H1 (cell line): ENCODE measurements at regions not wholly inside any gene's neighbourhood (a gene's known extent, or its start where the extent isn't known, plus 50 kb on each side); places are given as distances from the start of the nearest gene placed in this dataset.

ENCODE experiments used
- CTCF ChIA-PET: fragments of 300-600 bp; sonication (Branson Sonifier 250); formaldehyde crosslinking; loops from one replicate; lab custom pipeline; 2021; ENCODE audit not compliant: partially characterized antibody; lab: Charles Lee
- POLR2A ChIA-PET: fragments of 300-600 bp; sonication (Branson Sonifier 250); formaldehyde crosslinking; loops from one replicate; lab custom pipeline; 2021; ENCODE audit warnings: inconsistent platforms; ENCODE audit not compliant: partially characterized antibody; lab: Charles Lee
- DNase-seq, 2 experiments: peaks; one replicate each; pipeline versions ENCODE4 v3.0.0 to v3.0.0-alpha.2; 2010 to 2022; ENCODE audit warnings: low spot score in 2 of 2, low read depth in 1 of 2, mixed read lengths in 1 of 2
- FAIRE-seq: peaks from 2 replicates; lab custom pipeline; 2011; peaks lifted over from hg19 to GRCh38; lab: Jason Lieb, UNC
- H2AFZ ChIP-seq: 2 replicates; pipeline ENCODE4 v1.8.1; 2012; ENCODE audit warnings: low read length, inconsistent platforms
- H2AK5ac ChIP-seq: 2 replicates; pipeline ENCODE4 v1.6.1; 2013; ENCODE audit warnings: low read depth, low read length
- H2BK120ac ChIP-seq: replicated peaks from 2 replicates; pipeline ENCODE3; 2013; ENCODE audit warnings: low read depth, low read length, inconsistent platforms
- H2BK12ac ChIP-seq: 2 replicates; pipeline ENCODE4 v1.6.1; 2013; ENCODE audit warnings: low read depth, low read length
- H2BK15ac ChIP-seq: 2 replicates; pipeline ENCODE4 v1.6.1; 2013; ENCODE audit warnings: low read length
- H2BK20ac ChIP-seq: 2 replicates; pipeline ENCODE4 v1.6.1; 2013; ENCODE audit warnings: low read length
- H2BK5ac ChIP-seq: 2 replicates; pipeline ENCODE4 v1.6.1; 2013; ENCODE audit warnings: low read depth, low read length
- H3K14ac ChIP-seq: 2 replicates; pipeline ENCODE4 v1.6.1; 2013; ENCODE audit warnings: inconsistent platforms; ENCODE audit not compliant: insufficient read length
- H3K18ac ChIP-seq: 2 replicates; pipeline ENCODE4 v1.6.1; 2013; ENCODE audit warnings: low read length; ENCODE audit errors: extremely low read depth
- H3K23ac ChIP-seq: 2 replicates; pipeline ENCODE4 v1.6.1; 2013; ENCODE audit warnings: inconsistent platforms; ENCODE audit not compliant: insufficient read length
- H3K23me2 ChIP-seq: 2 replicates; pipeline ENCODE4 v1.6.1; 2013; ENCODE audit warnings: low read depth, low read length
- H3K27ac ChIP-seq: 2 replicates; pipeline ENCODE4 v1.6.1; 2011; ENCODE audit warnings: low read depth, low read length, inconsistent platforms
- H3K27me3 ChIP-seq, 4 experiments: replicated peaks in 1 of 4; 1 replicate in 1 of 4; 2 replicates in 3 of 4; pipeline versions ENCODE4 v1.6.1 to v1.8.1; 2011 to 2013; ENCODE audit warnings: low read length in 3 of 4, mild to moderate bottlenecking in 3 of 4, inconsistent platforms in 2 of 4, mixed read lengths in 2 of 4, moderate library complexity in 1 of 4; ENCODE audit not compliant: control insufficient read depth in 3 of 4, insufficient read depth in 3 of 4; ENCODE audit errors: extremely low read depth in 1 of 4
- H3K36me3 ChIP-seq, 4 experiments: 2 replicates each; pipeline versions ENCODE4 v1.6.1 to v1.8.1; 2011 to 2013; ENCODE audit warnings: mild to moderate bottlenecking in 4 of 4, low read length in 3 of 4, moderate library complexity in 2 of 4, control low read depth in 1 of 4, inconsistent platforms in 1 of 4; ENCODE audit not compliant: insufficient read depth in 4 of 4, control insufficient read depth in 2 of 4
- H3K4ac ChIP-seq: replicated peaks from 2 replicates; pipeline ENCODE3; 2013; ENCODE audit warnings: low read length, low read depth, mixed read lengths, inconsistent platforms; ENCODE audit not compliant: insufficient read length
- H3K4me1 ChIP-seq, 4 experiments: replicated peaks in 1 of 4; 1 replicate in 1 of 4; 2 replicates in 3 of 4; pipeline versions ENCODE4 v1.6.1 to v1.8.1; 2011 to 2013; ENCODE audit warnings: low read length in 3 of 4, inconsistent platforms in 2 of 4, mixed read lengths in 1 of 4; ENCODE audit not compliant: insufficient read depth in 4 of 4, control insufficient read depth in 3 of 4
- H3K4me2 ChIP-seq, 2 experiments: 2 replicates each; pipeline versions ENCODE4 v1.6.1 to v1.8.1; 2011 to 2013; ENCODE audit warnings: low read depth in 2 of 2, low read length in 2 of 2, control low read depth in 1 of 2, inconsistent platforms in 1 of 2, mild to moderate bottlenecking in 1 of 2; ENCODE audit not compliant: insufficient read depth in 1 of 2
- H3K4me3 ChIP-seq, 4 experiments: fragments of 200-600, 300-600 bp in 1 of 4; sonication (generic), shearing (Covaris generic), sonication (Bioruptor Twin) in 1 of 4; 2 replicates each; pipeline versions ENCODE4 v1.5.1 to v1.8.1; 2011 to 2016; ENCODE audit warnings: low read length in 4 of 4, low read depth in 3 of 4, control low read depth in 2 of 4, inconsistent platforms in 2 of 4, mild to moderate bottlenecking in 2 of 4, mixed read lengths in 1 of 4, moderate library complexity in 1 of 4; ENCODE audit not compliant: insufficient read depth in 2 of 4; ENCODE audit errors: extremely low read depth in 1 of 4
- H3K56ac ChIP-seq: replicated peaks from 2 replicates; pipeline ENCODE3; 2013; ENCODE audit warnings: low read depth, mild to moderate bottlenecking, mixed read lengths, low read length, inconsistent platforms; ENCODE audit not compliant: insufficient read length
- H3K79me1 ChIP-seq: 2 replicates; pipeline ENCODE4 v1.6.1; 2013; ENCODE audit warnings: low read depth, low read length, control low read depth
- H3K79me2 ChIP-seq, 2 experiments: 2 replicates each; pipeline versions ENCODE4 v1.6.1 to v1.8.1; 2012 to 2013; ENCODE audit warnings: low read length in 2 of 2, mild to moderate bottlenecking in 2 of 2, inconsistent platforms in 1 of 2; ENCODE audit not compliant: insufficient read depth in 2 of 2, control insufficient read depth in 1 of 2
- H3K9ac ChIP-seq, 4 experiments: replicated peaks in 1 of 4; 1 replicate in 1 of 4; 2 replicates in 3 of 4; pipeline versions ENCODE4 v1.6.1 to v1.8.1; 2011 to 2013; ENCODE audit warnings: low read depth in 3 of 4, low read length in 3 of 4, control low read depth in 2 of 4, mild to moderate bottlenecking in 2 of 4, moderate library complexity in 2 of 4, inconsistent platforms in 1 of 4; ENCODE audit errors: extremely low read depth in 1 of 4
- H3K9me3 ChIP-seq, 2 experiments: 2 replicates each; pipeline versions ENCODE4 v1.6.1 to v1.8.1; 2012 to 2013; ENCODE audit warnings: mild to moderate bottlenecking in 2 of 2, moderate library complexity in 2 of 2, control low read depth in 1 of 2, inconsistent platforms in 1 of 2, low read depth in 1 of 2, low read length in 1 of 2, mixed read lengths in 1 of 2; ENCODE audit not compliant: insufficient read depth in 2 of 2
- H4K20me1 ChIP-seq, 2 experiments: replicated peaks in 1 of 2; 2 replicates each; pipeline versions ENCODE3 to v1.8.1; 2011 to 2013; ENCODE audit warnings: inconsistent platforms in 2 of 2, low read length in 2 of 2, mild to moderate bottlenecking in 1 of 2; ENCODE audit not compliant: insufficient read depth in 2 of 2, control insufficient read depth in 1 of 2
- H4K5ac ChIP-seq: 2 replicates; pipeline ENCODE4 v1.6.1; 2013; ENCODE audit warnings: low read length, low read depth, mixed read lengths, inconsistent platforms; ENCODE audit not compliant: insufficient read length
- H4K8ac ChIP-seq: 2 replicates; pipeline ENCODE4 v1.8.0; 2013; ENCODE audit warnings: mild to moderate bottlenecking, moderate library complexity, low read length, inconsistent platforms; ENCODE audit not compliant: insufficient read depth; ENCODE audit errors: extremely low read depth
- H4K91ac ChIP-seq: replicated peaks from 2 replicates; pipeline ENCODE3; 2013; ENCODE audit warnings: low read length, mixed read lengths, inconsistent platforms; ENCODE audit not compliant: insufficient read length
- EP300 ChIP-seq, 2 experiments: IDR thresholded peaks; 1 replicate in 1 of 2; 2 replicates in 1 of 2; pipeline ENCODE4 v1.6.1; 2011 to 2012; ENCODE audit warnings: low read depth in 2 of 2, low read length in 2 of 2, mild to moderate bottlenecking in 2 of 2, borderline replicate concordance in 1 of 2, inconsistent platforms in 1 of 2, moderate library complexity in 1 of 2
- HDAC2 ChIP-seq, 2 experiments: fragments of 300-600 bp in 1 of 2; sonication (generic) in 1 of 2; IDR thresholded peaks; 2 replicates each; pipeline ENCODE4 v1.6.1; 2011 to 2012; ENCODE audit warnings: low read depth in 2 of 2, low read length in 2 of 2, mild to moderate bottlenecking in 2 of 2, moderate library complexity in 2 of 2, borderline replicate concordance in 1 of 2, inconsistent platforms in 1 of 2
- NRF1 ChIP-seq: IDR thresholded peaks from 2 replicates; pipeline ENCODE4 v1.6.1; 2011; ENCODE audit warnings: mild to moderate bottlenecking, low read depth, low read length, improper control_type of control experiment
- RNF2 ChIP-seq: fragments of 200-900, 300-1000 bp; sonication (generic); IDR thresholded peaks from 2 replicates; pipeline ENCODE4 v1.7.1; 2016; ENCODE audit warnings: borderline replicate concordance, low read depth, mild to moderate bottlenecking, antibody characterized with exemption, low read length; ENCODE audit not compliant: poor library complexity, severe bottlenecking; ENCODE audit errors: missing control alignments
- SIRT6 ChIP-seq: IDR thresholded peaks from one replicate; pipeline ENCODE4 v1.7.1; 2012; ENCODE audit warnings: low read length, inconsistent platforms
- SRF ChIP-seq: IDR thresholded peaks from 2 replicates; pipeline ENCODE4 v1.6.1; 2011; ENCODE audit warnings: mild to moderate bottlenecking, low read depth, low read length, moderate library complexity
- SUZ12 ChIP-seq: fragments of 200-600 bp; sonication (generic); IDR thresholded peaks from 2 replicates; pipeline ENCODE4 v1.6.1; 2012; ENCODE audit warnings: mild to moderate bottlenecking, inconsistent platforms, low read length, moderate library complexity, mixed read lengths
- TAF1 ChIP-seq: IDR thresholded peaks from 2 replicates; pipeline ENCODE4 v1.6.1; 2011; ENCODE audit warnings: mild to moderate bottlenecking, low read depth, low read length
- TAF7 ChIP-seq: optimal IDR thresholded peaks from 2 replicates; pipeline ENCODE3; 2011; ENCODE audit warnings: low read depth, mild to moderate bottlenecking, inconsistent platforms, low read length, moderate library complexity, borderline replicate concordance
- TEAD4 ChIP-seq: IDR thresholded peaks from 2 replicates; pipeline ENCODE4 v1.6.1; 2012; ENCODE audit warnings: low read depth, low read length, inconsistent platforms, mixed read lengths
- USF2 ChIP-seq: IDR thresholded peaks from 2 replicates; pipeline ENCODE4 v1.6.1; 2011; ENCODE audit warnings: low read length, improper control_type of control experiment
- WGBS, 2 experiments: shearing (Covaris generic) in 1 of 2; methylation state at CpG; one replicate each; pipeline versions ENCODE4 v1.1.6 to v1.1.7; 2013 to 2015; ENCODE audit warnings: low lambda C conversion rate in 2 of 2, mixed read lengths in 2 of 2, inconsistent platforms in 1 of 2, low coverage in 1 of 2, missing lambda C conversion rate in 1 of 2; ENCODE audit not compliant: insufficient replicate concordance in 2 of 2, insufficient coverage in 1 of 2, insufficient read length in 1 of 2; ENCODE audit errors: extremely low coverage in 1 of 2, missing lambda C conversion rate in 1 of 2; 5-methylcytosine and 5-hydroxymethylcytosine counted together

- 95% methylated on average over 12 of the region's 12 CpGs; no CpG with 5 or more reads in 1 of the 2 experiments for whole genome bisulfite sequencing, 2 experiments
- Histone ChIP-seq H2AFZ (0 out of 2 replicates have a peak overlapping the region, but pooled peaks have one; percentile 8), H2BK120ac (no peak overlapping the region), H4K91ac (no peak overlapping the region), H3K79me2 (no peaks in the 10 kb centered on the region), H3K4me3 (no peak overlapping the region), H2BK12ac (no peak overlapping the region), H3K23ac (no peak overlapping the region), H4K5ac (no peak overlapping the region), H2BK20ac (no peak overlapping the region), H4K20me1 (no peaks in the 10 kb centered on the region), H2BK5ac (no peak overlapping the region), H3K23me2 (no peaks in the 10 kb centered on the region), H3K4me1 (no peaks in the 10 kb centered on the region), H3K9me3 (peaks cover 13 to 19% of the 10 kb centered on the region in 2 experiments; a peak in 3 of 4 replicates), H3K18ac (no peak overlapping the region), H3K27ac (no peak overlapping the region), H2AK5ac (no peak overlapping the region), H4K8ac (no peak overlapping the region), H3K27me3 (no peaks in the 10 kb centered on the region), H3K9ac (no peak overlapping the region), H3K4me2 (no peak overlapping the region), H3K79me1 (no peaks in the 10 kb centered on the region), H3K36me3 (no peaks in the 10 kb centered on the region; a peak in 1 of 8 replicates), H3K4ac (no peak overlapping the region), H3K14ac (no peak overlapping the region), H2BK15ac (no peak overlapping the region), H3K56ac (no peak overlapping the region)
- ChIA-PET POLR2A (no interaction called here), CTCF (interaction anchor here (1.4 kb wide), 1 partner anchor 185 kb away, joined by 4 read pairs; no protein-coding TSS in a partner anchor)
- no peak for FAIRE-seq
- DNase-seq: no peak
- no peak for TF ChIP-seq RNF2
- TF ChIP-seq SRF: no peak
- TF ChIP-seq EP300 (IDR thresholded peaks at IDR 0.05; ENCODE audit: borderline replicate concordance in 1 of 2, low read depth in 2 of 2, low read length in 2 of 2): no peak
- TF ChIP-seq TAF1: no peak
- no peak for TF ChIP-seq SIRT6
- no peak for TF ChIP-seq SUZ12
- no peak for TF ChIP-seq NRF1
- TF ChIP-seq TEAD4: no peak
- TF ChIP-seq HDAC2 (IDR thresholded peaks at IDR 0.05; ENCODE audit: borderline replicate concordance in 1 of 2, low read depth in 2 of 2, low read length in 2 of 2): no peak
- TF ChIP-seq USF2: no peak
- no peak for TF ChIP-seq TAF7
Observed at GRCh38 chr2:3913166-3913565, 209.8 kb downstream of the DCDC2C start.
